Heart right ventricle (tissue), 16 donors: ENCODE measurements at regions not wholly inside any gene's neighbourhood (a gene's known extent, or its start where the extent isn't known, plus 50 kb on each side); places are given as distances from the start of the nearest gene placed in this dataset.

ENCODE experiments used
- ATAC-seq, 8 donors: fragments of 200-7000 bp; cut with Tn5 transposase; one replicate each; pipeline ENCODE4 v1.9.1; 2020; ENCODE audit warnings: mild to moderate bottlenecking in 8 of 8, moderate library complexity in 8 of 8, moderate number of reproducible peaks in 1 of 8
- DNase-seq, 2 donors: peaks; one replicate each; pipeline ENCODE4 v3.0.0-alpha.2; 2020
- H3K27ac ChIP-seq, 10 donors: fragments of 200-600 bp; sonication (generic) in 2 of 10; one replicate each; pipeline versions ENCODE4 v1.5.0 to v1.8.0; 2020 to 2022; ENCODE audit warnings: mild to moderate bottlenecking in 3 of 10
- H3K27me3 ChIP-seq, 7 donors: fragments of 200-600 bp; one replicate each; pipeline ENCODE4 v1.8.0; 2021 to 2022; ENCODE audit warnings: mild to moderate bottlenecking in 2 of 7
- H3K36me3 ChIP-seq, 9 donors: fragments of 200-600 bp; sonication (generic) in 1 of 9; one replicate each; pipeline versions ENCODE4 v1.5.0 to v1.8.0; 2020 to 2022; ENCODE audit warnings: mild to moderate bottlenecking in 2 of 9
- H3K4me1 ChIP-seq, 9 donors: fragments of 200-600 bp; sonication (generic) in 1 of 9; one replicate each; pipeline versions ENCODE4 v1.5.0 to v1.8.0; 2020 to 2022; ENCODE audit warnings: mild to moderate bottlenecking in 4 of 9
- H3K4me3 ChIP-seq, 10 donors: fragments of 200-600 bp; sonication (generic) in 2 of 10; one replicate each; pipeline versions ENCODE4 v1.5.0 to v1.8.0; 2020 to 2022; ENCODE audit warnings: mild to moderate bottlenecking in 7 of 10, moderate library complexity in 2 of 10
- H3K9me3 ChIP-seq, 11 donors: fragments of 200-600 bp in 10 of 11; sonication (generic) in 2 of 11; one replicate each; pipeline versions ENCODE4 v1.5.0 to v1.8.0; 2013 to 2022; ENCODE audit warnings: mild to moderate bottlenecking in 2 of 11, control low read depth in 1 of 11, moderate library complexity in 1 of 11
- WGBS, 2 donors: extraction: QIAGEN DNeasy Blood & Tissue Kit; methylation state at CpG; one replicate each; pipeline ENCODE4 v1.1.7; 2013; ENCODE audit warnings: inconsistent platforms in 1 of 2; 5-methylcytosine and 5-hydroxymethylcytosine counted together
- intact Hi-C, 10 donors: fragments of 100-400 bp; cut with DNase I; formaldehyde crosslinking; loops; one replicate each; pipeline versions ENCODE4 v1.11.1 to v1.14.2; 2022
- TF ChIP-seq, protein P1 (sequence below), 9 donors: fragments of 200-600 bp; sonication (generic) in 2 of 9; IDR thresholded peaks; one replicate each; pipeline versions ENCODE4 v1.5.0 to v1.8.0; 2021 to 2022; ENCODE audit warnings: antibody characterized with exemption in 9 of 9, mild to moderate bottlenecking in 5 of 9, moderate library complexity in 1 of 9
- donor health status: Arrhythmogenic right ventricular cardiomyopathy.
- donor health status: ischemic (EF 13 %, LVEDD 7.1; RV severe dilation, severe dysfunction).
- donor health status: healthy with polysubstance abuse.
- donor health status: DM: no; HTN: yes; CAD: no.
- donor health status: DM: no; HTN: no; CAD: no.
- donor health status: ischemic (EF 25% LVEDD 6.9; RV normal size, moderate dysfunction).
- donor health status: ischemic (EF 25% LVEDD 5.7; RV mildly dilated, moderate dysfunction).
- donor health status: healthy.
- donor health status: DM: yes; HTN: yes; CAD: no.
- donor health status: Ischemic cardiomyopathy.
- donor health status: ischemic (EF 35%, LVEDD 5.7; RV mildly dilated, moderate dysfunction).
- donor health status: nonischemic (EF 11% LVEDD 7.7; RV severe dilation, severe dysfunction).
- donor health status: DM: yes; HTN: yes; CAD: no.
- donor health status: PGD.
- donor health status: ischemic (EF 29% LVEDD 5.4; RV normal size, mild dysfunction).
- donor health status: nonischemic (EF 23%, LVEDD 6.1; RV moderate dilation, normal function).

- Histone ChIP-seq H3K4me1 (peaks cover 3 to 35% (median 15%) of the 10 kb centered on the region in 9 donors), H3K27ac (no peak overlapping the region), H3K27me3 (peaks cover 0 to 11% (median 0%) of the 10 kb centered on the region in 7 donors), H3K9me3 (no peaks in the 10 kb centered on the region), H3K4me3 (no peak overlapping the region), H3K36me3 (no peaks in the 10 kb centered on the region)
- ATAC-seq (no peak), DNase-seq (no peak)
- 62 to 63% methylated on average over 8 of the region's 8 CpGs for WGBS, 2 donors
- TF ChIP-seq, protein P1, sequence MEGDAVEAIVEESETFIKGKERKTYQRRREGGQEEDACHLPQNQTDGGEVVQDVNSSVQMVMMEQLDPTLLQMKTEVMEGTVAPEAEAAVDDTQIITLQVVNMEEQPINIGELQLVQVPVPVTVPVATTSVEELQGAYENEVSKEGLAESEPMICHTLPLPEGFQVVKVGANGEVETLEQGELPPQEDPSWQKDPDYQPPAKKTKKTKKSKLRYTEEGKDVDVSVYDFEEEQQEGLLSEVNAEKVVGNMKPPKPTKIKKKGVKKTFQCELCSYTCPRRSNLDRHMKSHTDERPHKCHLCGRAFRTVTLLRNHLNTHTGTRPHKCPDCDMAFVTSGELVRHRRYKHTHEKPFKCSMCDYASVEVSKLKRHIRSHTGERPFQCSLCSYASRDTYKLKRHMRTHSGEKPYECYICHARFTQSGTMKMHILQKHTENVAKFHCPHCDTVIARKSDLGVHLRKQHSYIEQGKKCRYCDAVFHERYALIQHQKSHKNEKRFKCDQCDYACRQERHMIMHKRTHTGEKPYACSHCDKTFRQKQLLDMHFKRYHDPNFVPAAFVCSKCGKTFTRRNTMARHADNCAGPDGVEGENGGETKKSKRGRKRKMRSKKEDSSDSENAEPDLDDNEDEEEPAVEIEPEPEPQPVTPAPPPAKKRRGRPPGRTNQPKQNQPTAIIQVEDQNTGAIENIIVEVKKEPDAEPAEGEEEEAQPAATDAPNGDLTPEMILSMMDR (IDR thresholded peaks at IDR 0.05), result no peak
- intact Hi-C loops, result no loop called here
Measured at GRCh38 chr1:4509206-4509605, 145.2 kb upstream of the AJAP1 start.

- TF ChIP-seq, protein P1 (IDR thresholded peaks at IDR 0.05), result no peak
- no peaks in the 10 kb centered on the region for H3K36me3 ChIP-seq
- peaks cover 3 to 35% (median 15%) of the 10 kb centered on the region in 9 donors for H3K4me1 ChIP-seq
- ATAC-seq (peak in 3 of 8 donors; percentile 70 to 81 (median 74)), DNase-seq (no peak)
- no peak overlapping the region for H3K27ac ChIP-seq
- H3K27me3 ChIP-seq, result peaks cover 0 to 11% (median 0%) of the 10 kb centered on the region in 7 donors
- H3K4me3 ChIP-seq, result no peak overlapping the region
- no peaks in the 10 kb centered on the region for H3K9me3 ChIP-seq
- intact Hi-C loops, result no loop called here
- 76 to 78% methylated on average over 4 of the region's 4 CpGs for WGBS, 2 donors
Measured at GRCh38 chr1:4510276-4510691, 144.1 kb upstream of the AJAP1 start.

GRCh38 chr1:4511374-4511773, 143.0 kb upstream of the AJAP1 start:
- Histone ChIP-seq H3K27me3 (peaks cover 0 to 11% (median 0%) of the 10 kb centered on the region in 7 donors), H3K4me3 (no peak overlapping the region), H3K9me3 (no peaks in the 10 kb centered on the region), H3K4me1 (peaks cover 3 to 43% (median 17%) of the 10 kb centered on the region in 9 donors), H3K27ac (no peak overlapping the region), H3K36me3 (no peaks in the 10 kb centered on the region)
- intact Hi-C loops, result no loop called here
- DNase-seq (no peak), ATAC-seq (no peak)
- WGBS, 2 donors, result 90 to 92% methylated on average over 13 of the region's 13 CpGs
- TF ChIP-seq, protein P1 (IDR thresholded peaks at IDR 0.05), result no peak

DNA sequence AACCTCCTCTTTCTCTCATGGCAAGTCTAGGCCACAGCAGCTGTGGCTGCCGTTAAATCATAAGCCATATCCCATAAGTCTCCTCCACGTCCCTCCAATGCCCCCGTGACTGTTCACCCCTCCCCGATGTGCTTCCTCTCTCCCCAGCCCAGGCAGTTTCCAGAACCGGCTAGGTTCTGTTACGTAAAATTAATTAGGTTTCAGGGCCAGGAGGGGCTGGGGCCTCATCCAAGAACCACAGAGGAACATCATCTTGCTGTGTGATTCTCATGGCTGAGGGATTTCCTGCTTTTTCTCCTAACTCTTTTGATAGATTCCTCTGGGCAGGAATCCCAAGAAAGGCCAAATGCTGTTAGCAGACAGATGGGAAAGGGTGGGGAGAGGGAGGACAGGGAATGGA, 141.8 kb upstream of the AJAP1 start:
- H3K4me3 ChIP-seq, result no peak overlapping the region
- ATAC-seq, result peak in 7 of 8 donors; percentile 19 to 92 (median 84)
- TF ChIP-seq, protein P1 (IDR thresholded peaks at IDR 0.05), result no peak
- intact Hi-C loops, result no loop called here
- H3K27me3 ChIP-seq, result peaks cover 0 to 11% (median 0%) of the 10 kb centered on the region in 7 donors
- peak overlapping the region in 7 of 10 donors; percentile 33 to 78 (median 48) for H3K27ac ChIP-seq
- H3K36me3 ChIP-seq, result no peaks in the 10 kb centered on the region
- H3K9me3 ChIP-seq, result no peaks in the 10 kb centered on the region
- peaks cover 3 to 49% (median 22%) of the 10 kb centered on the region in 9 donors for H3K4me1 ChIP-seq
- 28 to 44% methylated on average over 6 of the region's 6 CpGs for WGBS, 2 donors
- DNase-seq, result peak in 1 of 2 donors; percentile 75
